Aorta (tissue), 5 donors: ENCODE measurements at regions not wholly inside any gene's neighbourhood (a gene's known extent, or its start where the extent isn't known, plus 50 kb on each side); places are given as distances from the start of the nearest gene placed in this dataset.
"Not testable (repeated sequence)": the region's sequence is repeated elsewhere in the genome, so short reads cannot be mapped to it uniquely, and the experiment has no call there.

ENCODE experiments used
- ATAC-seq: fragments of 200-7000 bp; cut with Tn5 transposase; one replicate; pipeline ENCODE4 v1.9.1; 2022; ENCODE audit warnings: moderate library complexity; ENCODE audit not compliant: low FRiP score
- DNase-seq, 2 donors: peaks; one replicate each; pipeline ENCODE4 v3.0.0-alpha.2; 2020
- H3K27ac ChIP-seq, 2 donors: one replicate each; pipeline ENCODE4 v1.5.1; 2013; ENCODE audit warnings: low read length in 2 of 2, mild to moderate bottlenecking in 2 of 2, moderate library complexity in 2 of 2, control low read depth in 1 of 2, inconsistent platforms in 1 of 2, low read depth in 1 of 2
- H3K27me3 ChIP-seq, 2 donors: one replicate each; pipeline ENCODE4 v1.6.1; 2013; ENCODE audit warnings: control low read depth in 1 of 2, low read length in 1 of 2, mild to moderate bottlenecking in 1 of 2, moderate library complexity in 1 of 2; ENCODE audit not compliant: insufficient read depth in 2 of 2, control insufficient read depth in 1 of 2
- H3K36me3 ChIP-seq, 2 donors: one replicate each; pipeline ENCODE4 v1.6.1; 2013; ENCODE audit warnings: control low read depth in 1 of 2, low read length in 1 of 2, mild to moderate bottlenecking in 1 of 2; ENCODE audit not compliant: insufficient read depth in 2 of 2, control insufficient read depth in 1 of 2
- H3K4me1 ChIP-seq, 2 donors: one replicate each; pipeline ENCODE4 v1.6.1; 2013; ENCODE audit warnings: low read length in 2 of 2, control low read depth in 1 of 2, mild to moderate bottlenecking in 1 of 2, moderate library complexity in 1 of 2; ENCODE audit not compliant: insufficient read depth in 2 of 2, control insufficient read depth in 1 of 2
- H3K4me3 ChIP-seq, 2 donors: one replicate each; pipeline ENCODE4 v1.5.1; 2013; ENCODE audit warnings: low read length in 2 of 2, control low read depth in 1 of 2, mild to moderate bottlenecking in 1 of 2
- H3K9me3 ChIP-seq: one replicate; pipeline ENCODE4 v1.6.1; 2013; ENCODE audit warnings: mild to moderate bottlenecking, low read length; ENCODE audit not compliant: control insufficient read depth
- WGBS, 2 donors: extraction: QIAGEN DNeasy Blood & Tissue Kit; methylation state at CpG; one replicate each; pipeline ENCODE4 v1.1.7; 2013; 5-methylcytosine and 5-hydroxymethylcytosine counted together
- intact Hi-C, 2 donors: fragments of 100-400 bp; cut with DNase I; formaldehyde crosslinking; loops; one replicate each; pipeline versions ENCODE4 v1.14.2 to v1.15.0; 2022
- donor health status: healthy with polysubstance abuse.
- donor health status: Bipolar disorder and iron deficiency.
- donor health status: DM: no; HTN: no; CAD: no.
- donor health status: DM: no; HTN: no; CAD: no.
- donor health status: DM: yes; HTN: yes; CAD: no.

- WGBS, 2 donors, result 70 to 73% methylated on average over 3 of the region's 3 CpGs
Observed at GRCh38 chr22:23417327-23417726, 162.8 kb downstream of the IGLL1 start.

GRCh38 chr22:23416169-23416690 is 163.9 kb downstream of the IGLL1 start:
- intact Hi-C loops, H3K27me3 ChIP-seq, H3K9me3 ChIP-seq, H3K36me3 ChIP-seq, DNase-seq, ATAC-seq, H3K27ac ChIP-seq, H3K4me1 ChIP-seq, H3K4me3 ChIP-seq: not testable (repeated sequence)
- WGBS, 2 donors, result 52 to 68% methylated on average over 4 to 7 of the region's 8 CpGs

More at GRCh38 chr22:23417327-23417726, 162.8 kb downstream of the IGLL1 start:
- ATAC-seq, H3K27ac ChIP-seq, H3K9me3 ChIP-seq, H3K27me3 ChIP-seq, DNase-seq, H3K36me3 ChIP-seq, H3K4me3 ChIP-seq, intact Hi-C loops, H3K4me1 ChIP-seq: not testable (repeated sequence)

GRCh38 chr22:23415490-23415851 is 164.6 kb downstream of the IGLL1 start:
- H3K4me1 ChIP-seq, result no peaks in the 10 kb centered on the region
- intact Hi-C loops, result no loop called here
- no peak overlapping the region for H3K4me3 ChIP-seq
- H3K27me3 ChIP-seq, result no peaks in the 10 kb centered on the region
- DNase-seq (peak in 1 of 2 donors; percentile 38), ATAC-seq (peak; percentile 29)
- H3K9me3 ChIP-seq, result no peaks in the 10 kb centered on the region
- WGBS, 2 donors, result 46 to 53% methylated on average over 8 of the region's 8 CpGs
- H3K36me3 ChIP-seq, result no peaks in the 10 kb centered on the region
- no peak overlapping the region for H3K27ac ChIP-seq

- 87% methylated on average over 36 to 38 of the region's 38 CpGs for WGBS, 2 donors
- intact Hi-C loops, result no loop called here
Observed at GRCh38 chr22:23414727-23415489, 165.2 kb downstream of the IGLL1 start.

GRCh38 chr22:23411739-23412138 is 168.4 kb downstream of the IGLL1 start:
- intact Hi-C loops, result no loop called here
- no peak for DNase-seq
- Histone ChIP-seq H3K27me3 (no peaks in the 10 kb centered on the region), H3K4me3 (no peak overlapping the region), H3K36me3 (no peaks in the 10 kb centered on the region), H3K9me3 (no peaks in the 10 kb centered on the region), H3K27ac (no peak overlapping the region), H3K4me1 (no peaks in the 10 kb centered on the region)
- ATAC-seq, result no peak

More at GRCh38 chr22:23414727-23415489, 165.2 kb downstream of the IGLL1 start:
- Histone ChIP-seq H3K27me3 (no peaks in the 10 kb centered on the region), H3K36me3 (no peaks in the 10 kb centered on the region), H3K9me3 (no peaks in the 10 kb centered on the region), H3K4me1 (no peaks in the 10 kb centered on the region), H3K27ac (no peak overlapping the region), H3K4me3 (no peak overlapping the region)
- ATAC-seq, result peak; percentile 46
- peak in 1 of 2 donors; percentile 68 for DNase-seq

GRCh38 chr22:23410411-23410810 is 169.7 kb downstream of the IGLL1 start:
- Histone ChIP-seq H3K4me1 (no peaks in the 10 kb centered on the region), H3K27me3 (no peaks in the 10 kb centered on the region), H3K9me3 (no peaks in the 10 kb centered on the region), H3K36me3 (no peaks in the 10 kb centered on the region), H3K4me3 (no peak overlapping the region), H3K27ac (no peak overlapping the region)
- 91 to 92% methylated on average over 5 of the region's 5 CpGs for WGBS, 2 donors
- no peak for ATAC-seq
- peak in 1 of 2 donors; percentile 10 for DNase-seq
- intact Hi-C loops, result no loop called here

- H3K36me3 ChIP-seq, result no peaks in the 10 kb centered on the region
- H3K27me3 ChIP-seq, result no peaks in the 10 kb centered on the region
- no peaks in the 10 kb centered on the region for H3K4me1 ChIP-seq
- 65 to 69% methylated on average over 8 of the region's 8 CpGs for WGBS, 2 donors
- H3K27ac ChIP-seq, result no peak overlapping the region
- intact Hi-C loops, result loop anchor here in 1 of 2 donors (10.0 kb wide), 1 partner anchor 125 kb away; no protein-coding TSS in a partner anchor
- H3K9me3 ChIP-seq, result no peaks in the 10 kb centered on the region
- H3K4me3 ChIP-seq, result no peak overlapping the region
- ATAC-seq (no peak), DNase-seq (peak in 1 of 2 donors; percentile 33)
Observed at GRCh38 chr22:23409976-23410375, 170.1 kb downstream of the IGLL1 start.

- no peak for DNase-seq
- intact Hi-C loops, result loop anchor here in 1 of 2 donors (10.0 kb wide), 1 partner anchor 126 kb away; no protein-coding TSS in a partner anchor
- Histone ChIP-seq H3K36me3 (no peaks in the 10 kb centered on the region), H3K4me3 (no peak overlapping the region), H3K27me3 (no peaks in the 10 kb centered on the region), H3K27ac (no peak overlapping the region), H3K9me3 (no peaks in the 10 kb centered on the region), H3K4me1 (no peaks in the 10 kb centered on the region)
- 63 to 70% methylated on average over 2 of the region's 2 CpGs for WGBS, 2 donors
- ATAC-seq, result no peak
Observed at GRCh38 chr22:23408321-23408720, 171.8 kb downstream of the IGLL1 start.

- no peak for ATAC-seq
- Histone ChIP-seq H3K27ac (no peak overlapping the region), H3K27me3 (no peaks in the 10 kb centered on the region), H3K9me3 (no peaks in the 10 kb centered on the region), H3K36me3 (no peaks in the 10 kb centered on the region), H3K4me3 (no peak overlapping the region), H3K4me1 (no peaks in the 10 kb centered on the region)
- 51 to 52% methylated on average over 16 of the region's 16 CpGs for WGBS, 2 donors
- DNase-seq, result peak in 1 of 2 donors; percentile 37
- intact Hi-C loops, result loop anchor here in 1 of 2 donors (10.0 kb wide), 1 partner anchor 129 kb away; no protein-coding TSS in a partner anchor
Observed at GRCh38 chr22:23405366-23405851, 174.7 kb downstream of the IGLL1 start.
